GM04503 (cell line): ENCODE measurements at regions not wholly inside any gene's neighbourhood (a gene's known extent, or its start where the extent isn't known, plus 50 kb on each side); places are given as distances from the start of the nearest gene placed in this dataset.

ENCODE experiments used
- DNase-seq: peaks from one replicate; pipeline ENCODE4 v3.0.0-alpha.2; 2012; ENCODE audit warnings: low read depth

DNA sequence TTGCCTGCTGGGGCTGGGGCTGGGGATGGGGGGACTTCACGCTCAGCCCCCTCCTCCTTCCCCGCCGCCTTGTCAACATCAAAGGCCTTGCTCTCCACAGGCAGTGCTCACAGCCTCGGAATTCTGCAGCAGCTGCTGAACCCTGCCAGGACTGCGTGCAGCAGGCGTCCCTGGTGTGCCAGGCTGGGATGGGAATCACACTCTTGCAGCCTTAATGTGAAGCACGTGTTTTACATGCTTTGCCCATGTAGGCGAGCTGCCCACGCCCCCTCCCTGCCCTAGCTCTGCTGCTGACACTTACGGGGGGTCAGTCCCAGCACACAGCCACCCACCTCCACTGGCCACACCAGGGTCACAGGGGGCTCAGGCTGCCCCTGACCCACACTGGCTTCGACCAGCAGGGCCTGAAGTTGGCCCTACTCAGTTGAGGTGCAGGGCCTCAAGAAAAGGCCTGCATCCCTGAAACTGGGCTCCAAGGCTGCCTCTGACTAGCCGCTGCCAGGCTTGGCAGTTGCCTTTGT is 276.2 kb upstream of the RTL1 start:
- DNase-seq = no peak

DNA sequence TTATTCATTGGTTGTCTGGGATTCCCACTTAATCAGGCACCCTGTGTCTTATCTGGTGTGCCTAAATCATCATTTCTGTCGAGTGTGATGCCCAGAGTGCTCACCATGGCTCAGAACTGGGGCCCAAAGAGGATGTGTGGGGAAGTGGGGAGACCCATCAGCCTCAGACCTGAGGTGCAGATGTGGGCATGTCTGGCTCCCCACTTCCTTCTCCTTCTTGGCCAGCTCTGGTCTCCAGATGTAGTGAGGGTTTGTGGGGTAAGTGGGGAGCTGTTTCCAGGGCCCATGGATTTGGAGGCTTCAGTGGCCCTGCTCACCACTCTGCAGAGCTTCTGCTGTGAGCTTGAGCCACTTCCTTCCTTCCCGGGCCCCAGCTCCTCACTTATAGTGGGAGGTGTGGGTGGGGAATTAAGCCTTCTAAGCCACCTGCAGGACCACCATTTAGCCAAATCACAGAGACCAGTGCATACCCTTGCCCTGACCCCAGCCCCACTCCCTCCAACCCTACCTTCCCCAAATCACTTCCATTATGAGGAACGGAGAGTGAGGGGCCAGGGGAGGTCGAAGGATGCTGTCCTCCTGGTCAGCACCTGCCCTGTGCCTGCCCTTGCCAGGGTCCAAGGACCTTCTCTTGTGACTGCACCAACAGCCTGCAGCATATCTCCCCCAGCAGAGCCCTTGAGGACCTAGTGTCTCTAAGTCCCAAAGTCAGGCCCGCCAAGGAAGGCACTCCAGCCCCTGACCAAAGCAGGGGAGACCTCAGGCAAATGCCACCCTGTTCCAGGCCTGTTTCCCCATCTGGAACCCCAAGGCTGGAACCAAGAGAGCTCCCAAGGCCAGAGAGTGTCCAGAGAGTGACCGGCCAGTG is 278.2 kb upstream of the RTL1 start:
- no peak for DNase-seq

DNA sequence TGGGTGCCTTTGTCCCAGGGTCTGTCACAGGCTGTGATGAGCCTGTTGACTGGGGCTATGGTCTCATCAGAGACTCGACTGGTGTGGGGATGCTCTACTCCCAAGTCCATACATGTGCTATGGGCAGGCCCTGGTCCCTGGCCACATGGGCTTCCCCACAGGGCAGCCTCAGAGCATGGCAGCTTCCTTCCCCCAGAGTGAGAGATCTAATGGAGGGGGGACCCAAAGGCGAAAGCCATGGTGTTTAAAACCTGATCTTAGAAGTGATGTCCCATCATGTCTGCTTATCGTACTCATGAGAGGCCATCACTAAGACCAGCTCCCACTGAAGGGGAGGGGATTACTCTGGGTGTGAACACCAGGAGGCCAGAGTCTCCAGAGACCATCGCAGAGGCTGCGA is 279.0 kb upstream of the RTL1 start:
- no peak for DNase-seq

GRCh38 chr14:101183376-101184103 is 280.0 kb upstream of the RTL1 start:
- no peak for DNase-seq

DNA sequence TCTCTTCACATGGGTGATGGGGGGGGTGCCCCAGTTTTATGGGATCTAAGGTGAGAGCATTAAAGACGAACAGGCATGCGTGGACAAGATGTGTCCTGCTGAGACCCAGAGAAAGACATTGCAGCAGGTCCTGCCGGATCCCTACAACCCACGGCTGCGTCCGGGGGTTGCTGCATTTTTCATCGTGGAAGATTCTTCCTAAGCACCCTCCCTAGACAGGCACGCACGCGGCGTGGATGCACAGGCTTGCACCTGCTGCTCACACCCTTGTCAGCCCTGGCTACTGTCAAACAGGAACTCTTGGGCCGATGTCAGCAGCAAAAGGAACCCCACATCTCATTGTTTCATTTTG is 280.6 kb upstream of the RTL1 start:
- no peak for DNase-seq

GRCh38 chr14:101184572-101184971 is 281.1 kb upstream of the RTL1 start:
- no peak for DNase-seq

GRCh38 chr14:101185073-101185835 is 281.7 kb upstream of the RTL1 start:
- DNase-seq = no peak

DNA sequence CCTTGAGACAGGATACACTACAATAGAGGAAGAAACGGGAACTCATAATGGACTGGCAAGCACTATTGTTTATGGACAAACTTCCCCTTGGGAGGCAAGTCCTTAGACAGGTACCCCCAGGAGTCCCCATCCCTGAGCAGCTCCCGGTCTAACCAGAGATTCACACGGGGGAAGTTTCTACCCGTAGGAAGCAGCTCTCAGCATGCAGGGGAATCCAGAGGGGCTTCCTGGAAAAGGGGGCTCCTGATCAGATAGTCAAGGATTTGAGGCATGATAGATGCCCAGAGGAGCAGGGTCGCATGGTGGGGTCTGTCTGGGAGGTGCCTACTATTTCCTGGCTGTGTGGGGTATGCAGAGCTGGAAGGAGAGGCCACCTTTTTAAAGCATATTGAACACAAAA is 282.4 kb upstream of the RTL1 start:
- DNase-seq = no peak

DNA sequence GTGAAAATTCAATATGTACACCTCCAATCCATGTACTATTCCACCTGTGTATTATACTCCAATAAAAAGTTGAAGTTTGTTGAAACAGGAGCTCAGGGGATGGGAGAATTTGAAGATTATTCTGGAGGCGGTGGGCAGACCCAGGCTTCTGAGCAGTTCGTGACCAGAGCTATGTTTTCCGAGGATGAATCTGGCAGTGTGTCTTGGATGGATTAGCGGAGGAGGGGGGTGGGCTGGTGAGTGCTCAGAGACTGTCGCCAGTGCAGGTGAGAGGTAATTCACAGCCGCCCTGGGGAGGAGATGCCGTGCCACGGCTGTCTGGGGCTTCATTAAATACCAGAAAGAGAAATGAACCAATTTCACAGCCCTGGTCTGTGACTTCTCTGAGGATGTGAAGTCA is 283.0 kb upstream of the RTL1 start:
- no peak for DNase-seq

- no peak for DNase-seq
Measured at GRCh38 chr14:101186992-101187815, 283.7 kb upstream of the RTL1 start.

DNA sequence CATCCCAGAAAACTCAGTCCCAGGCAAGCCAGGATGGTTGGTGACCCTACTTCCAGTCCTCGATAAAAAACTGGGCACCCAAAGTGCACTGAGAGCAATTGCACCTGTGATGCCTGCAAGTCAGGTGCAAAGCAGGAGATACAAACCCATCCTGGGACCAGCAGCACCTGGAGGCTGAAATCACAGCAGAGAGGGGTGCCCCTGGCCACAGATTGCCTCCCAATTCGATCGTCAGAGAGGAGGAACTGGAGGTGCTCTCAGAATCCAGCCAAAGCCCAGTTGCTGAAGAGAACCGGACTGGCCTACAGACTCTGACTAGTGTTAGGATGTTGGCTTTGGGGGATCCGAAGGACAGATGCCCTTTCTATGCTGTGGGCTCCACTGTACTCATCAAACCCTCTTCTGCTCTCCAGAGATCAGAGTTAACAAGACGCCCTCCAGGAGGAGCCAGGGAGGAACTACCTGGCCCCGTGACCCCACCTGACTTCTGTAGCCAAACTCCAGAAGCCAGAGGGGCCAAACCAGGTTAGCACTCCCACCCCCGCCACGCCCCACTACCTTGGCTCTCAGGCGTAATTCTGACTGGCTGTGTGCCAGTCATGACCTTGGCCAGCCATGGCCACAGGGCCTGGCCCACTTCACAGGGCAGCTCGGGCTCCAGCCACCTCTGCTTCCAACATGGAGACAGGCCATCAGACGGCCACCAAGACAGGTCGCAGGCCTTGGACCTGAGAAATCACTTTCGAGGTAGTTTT is 284.5 kb upstream of the RTL1 start:
- DNase-seq = no peak

DNA sequence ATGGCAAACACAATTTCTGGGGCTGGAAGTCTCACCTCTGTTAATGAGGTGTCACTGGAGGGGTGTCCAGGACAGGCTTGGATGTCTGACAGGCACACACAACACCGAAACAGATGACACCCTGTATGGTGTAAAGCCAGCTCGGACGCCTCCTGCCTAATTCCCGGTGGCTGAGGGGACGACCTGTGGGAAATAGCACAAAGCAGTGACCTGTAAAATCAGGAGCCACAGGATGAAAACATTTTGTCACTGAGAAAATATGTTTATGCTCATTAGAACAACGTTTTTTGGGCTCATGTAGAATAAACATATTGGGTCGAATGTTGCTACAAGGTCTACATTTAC is 285.0 kb upstream of the RTL1 start:
- no peak for DNase-seq

- DNase-seq = no peak
Measured at GRCh38 chr14:101189266-101189665, 285.7 kb upstream of the RTL1 start.

DNA sequence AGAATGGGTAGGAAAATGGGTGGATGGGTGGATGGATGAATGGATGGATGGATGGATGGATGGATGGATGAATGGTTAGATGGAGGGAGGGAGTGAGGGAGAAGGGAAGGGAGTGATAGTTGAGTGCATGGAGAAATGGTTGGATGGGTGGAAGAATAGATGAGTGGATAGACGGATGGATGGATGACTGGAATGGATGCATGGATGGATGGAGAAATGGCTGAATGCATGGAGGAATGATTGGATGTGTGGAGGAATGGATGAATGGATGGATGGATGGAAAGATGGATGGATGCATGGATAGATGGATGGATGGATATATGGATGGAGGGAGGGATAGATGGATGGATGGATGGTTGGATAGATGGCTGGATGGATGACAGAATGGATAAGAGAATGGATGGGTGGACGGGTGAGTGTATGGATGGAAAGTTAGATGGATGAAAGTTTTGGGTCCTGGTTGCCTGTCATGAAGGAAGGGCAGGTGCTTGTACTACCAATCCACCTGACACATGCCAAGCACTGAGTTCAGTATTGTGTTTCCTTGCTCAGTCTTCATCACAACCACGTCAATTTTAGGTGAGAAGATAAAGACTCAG is 286.5 kb upstream of the RTL1 start:
- DNase-seq = no peak

DNA sequence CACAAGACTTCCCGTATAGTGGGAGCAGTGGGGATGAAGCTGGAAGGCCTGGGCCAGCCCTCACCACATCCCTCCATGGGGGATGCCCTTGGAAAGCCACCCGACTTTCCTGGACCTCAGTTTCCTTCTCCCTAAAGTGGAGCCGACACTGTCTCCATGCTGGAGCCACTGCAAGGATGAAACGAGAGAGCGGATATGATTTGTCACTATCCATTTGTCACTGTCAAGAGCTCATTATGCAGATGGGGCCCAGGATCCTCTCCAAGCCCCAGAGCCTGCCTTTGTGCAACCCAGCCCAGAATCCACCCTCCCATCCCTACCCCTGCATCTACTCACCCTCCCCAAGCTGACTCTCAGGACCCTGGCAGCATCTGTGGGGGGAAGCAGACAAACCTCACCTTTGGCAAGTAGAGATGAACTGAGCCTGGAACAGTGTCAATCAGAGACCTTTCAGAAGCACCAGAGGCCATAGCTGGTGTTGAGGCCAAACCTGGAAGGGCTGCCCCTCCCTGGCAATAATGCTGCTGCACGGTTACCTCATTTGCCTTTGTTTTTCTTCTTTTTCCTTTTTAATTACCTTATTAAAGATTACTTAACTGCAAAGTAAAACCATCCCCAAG is 287.7 kb upstream of the RTL1 start:
- DNase-seq = no peak

DNA sequence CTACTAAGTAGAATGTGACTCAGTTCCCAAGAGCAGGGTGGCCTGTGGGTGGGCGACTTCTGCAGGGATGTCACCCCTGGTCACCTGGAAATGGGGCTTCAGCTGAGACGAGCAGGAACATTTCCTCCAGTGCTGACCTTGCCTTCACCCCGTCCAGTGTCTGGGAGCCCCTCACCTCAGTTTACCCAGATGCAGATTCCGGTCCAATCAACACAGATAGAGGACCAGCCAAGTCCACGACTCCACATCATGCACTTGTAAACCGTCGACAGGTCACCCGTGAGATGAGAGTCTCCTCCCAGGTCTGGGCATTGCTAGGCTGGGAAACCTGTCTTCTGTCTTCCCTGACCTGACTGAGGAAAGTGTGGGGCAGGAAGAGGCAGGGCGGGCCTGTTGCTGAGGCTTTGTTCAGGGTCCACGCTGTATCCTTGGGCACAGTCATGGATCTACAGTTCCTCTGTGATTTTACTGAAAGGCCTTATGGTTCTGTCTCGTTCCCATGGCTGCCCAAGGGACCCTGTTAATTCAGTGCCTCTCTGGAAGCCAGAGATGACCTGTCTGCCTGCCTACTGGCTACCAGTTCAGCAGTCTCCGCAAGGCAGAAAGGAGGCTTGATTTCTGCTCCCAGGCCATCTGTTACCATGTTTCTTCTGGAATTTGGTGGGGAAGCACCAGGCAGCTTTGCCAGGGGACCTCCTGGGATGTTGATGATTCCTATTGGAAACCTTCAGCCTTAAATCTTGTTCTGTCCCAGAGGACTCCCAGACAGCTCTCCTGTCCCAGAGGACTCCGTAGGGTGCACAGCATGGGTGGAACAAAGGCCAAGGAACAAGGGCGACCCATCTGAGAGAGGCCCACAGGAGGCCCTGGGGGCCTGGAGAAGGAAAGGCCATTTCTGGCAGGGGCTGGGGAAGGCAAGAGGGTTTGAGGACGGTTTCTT is 288.5 kb upstream of the RTL1 start:
- no peak for DNase-seq

GRCh38 chr14:101192661-101193000 is 289.1 kb upstream of the RTL1 start:
- no peak for DNase-seq

GRCh38 chr14:101193106-101193844 is 289.8 kb upstream of the RTL1 start:
- DNase-seq = no peak
